ENCODE measurements at regions not wholly inside any gene's neighbourhood (a gene's known extent, or its start where the extent isn't known, plus 50 kb on each side); places are given as distances from the start of the nearest gene placed in this dataset.

- TF ChIP-seq EZH2phosphoT487 (IDR thresholded peaks at IDR 0.05; ENCODE audit: insufficient read depth, low read depth) (no peak), EZH2 (IDR thresholded peaks at IDR 0.05; ENCODE audit: insufficient read depth, poor library complexity, severe bottlenecking) (no peak)
Observed at GRCh38 chr5:15117688-15118087, 246.1 kb upstream of the ANKH start.
